ENCODE measurements at regions not wholly inside any gene's neighbourhood (a gene's known extent, or its start where the extent isn't known, plus 50 kb on each side); places are given as distances from the start of the nearest gene placed in this dataset.

GRCh38 chr10:42519761-42520460 is 118.5 kb downstream of the ZNF33B start:
- TF ChIP-seq RARB (CRISPR knock-in tag; IDR thresholded peaks at IDR 0.05): no peak
- no peak for TF ChIP-seq ZFP3 (CRISPR knock-in tag; IDR thresholded peaks at IDR 0.05)
- no peak for TF ChIP-seq CREB5 (CRISPR knock-in tag; IDR thresholded peaks at IDR 0.05; ENCODE audit: low read depth)
- TF ChIP-seq POU6F1 (CRISPR knock-in tag; IDR thresholded peaks at IDR 0.05; ENCODE audit: borderline replicate concordance, low read depth): no peak
- ATAC-seq: no peak

GRCh38 chr10:42519079-42519478 is 119.3 kb downstream of the ZNF33B start:
- no peak for ATAC-seq
- TF ChIP-seq ISL1 (CRISPR knock-in tag; IDR thresholded peaks at IDR 0.05) (no peak), RARB (CRISPR knock-in tag; IDR thresholded peaks at IDR 0.05) (no peak), OSR1 (CRISPR knock-in tag; IDR thresholded peaks at IDR 0.05) (no peak)

- TF ChIP-seq ZNF8 (CRISPR knock-in tag; IDR thresholded peaks at IDR 0.05): peak; percentile 75
- no peak for TF ChIP-seq SNAI2 (CRISPR knock-in tag; IDR thresholded peaks at IDR 0.05)
- no peak for ATAC-seq
These were observed 124.4 kb downstream of the ZNF33B start for GRCh38 chr10:42513921-42514320.

GRCh38 chr10:42491801-42492200 is 146.6 kb downstream of the ZNF33B start:
- no peak for ATAC-seq
- TF ChIP-seq BACH2 (CRISPR knock-in tag; IDR thresholded peaks at IDR 0.05; ENCODE audit: borderline replicate concordance) (no peak), TOX (CRISPR knock-in tag; IDR thresholded peaks at IDR 0.05; ENCODE audit: borderline replicate concordance) (no peak), TCF4 (CRISPR knock-in tag; IDR thresholded peaks at IDR 0.05; ENCODE audit: borderline replicate concordance) (no peak), ESRRG (CRISPR knock-in tag; IDR thresholded peaks at IDR 0.05) (no peak), ZC3H10 (CRISPR knock-in tag; IDR thresholded peaks at IDR 0.05) (no peak), ARNTL (CRISPR knock-in tag; IDR thresholded peaks at IDR 0.05; ENCODE audit: borderline replicate concordance, low read depth) (no peak)

GRCh38 chr10:42491001-42491592 is 147.3 kb downstream of the ZNF33B start:
- no peak for TF ChIP-seq SNAI2 (CRISPR knock-in tag; IDR thresholded peaks at IDR 0.05)
- no peak for TF ChIP-seq ZNF8 (CRISPR knock-in tag; IDR thresholded peaks at IDR 0.05)
- no peak for TF ChIP-seq ZFP30 (CRISPR knock-in tag; IDR thresholded peaks at IDR 0.05)
- TF ChIP-seq TOX (CRISPR knock-in tag; IDR thresholded peaks at IDR 0.05; ENCODE audit: borderline replicate concordance): no peak
- TF ChIP-seq CREB5 (CRISPR knock-in tag; IDR thresholded peaks at IDR 0.05; ENCODE audit: low read depth): no peak
- TF ChIP-seq CSRNP3 (CRISPR knock-in tag; IDR thresholded peaks at IDR 0.05): no peak
- no peak for TF ChIP-seq PPARA (CRISPR knock-in tag; IDR thresholded peaks at IDR 0.05; ENCODE audit: borderline replicate concordance)
- no peak for TF ChIP-seq ZNF565 (CRISPR knock-in tag; conservative IDR thresholded peaks at IDR 0.05; ENCODE audit: low read depth)
- TF ChIP-seq BACH2 (CRISPR knock-in tag; IDR thresholded peaks at IDR 0.05; ENCODE audit: borderline replicate concordance): no peak
- TF ChIP-seq OSR1 (CRISPR knock-in tag; IDR thresholded peaks at IDR 0.05): no peak
- no peak for TF ChIP-seq CSDC2 (CRISPR knock-in tag; IDR thresholded peaks at IDR 0.05)
- TF ChIP-seq ESRRG (CRISPR knock-in tag; IDR thresholded peaks at IDR 0.05): no peak
- no peak for TF ChIP-seq ZNF70 (CRISPR knock-in tag; IDR thresholded peaks at IDR 0.05)
- TF ChIP-seq PATZ1 (CRISPR knock-in tag; IDR thresholded peaks at IDR 0.05; ENCODE audit: borderline replicate concordance): no peak
- no peak for TF ChIP-seq ZC3H10 (CRISPR knock-in tag; IDR thresholded peaks at IDR 0.05)
- no peak for TF ChIP-seq TSHZ2 (CRISPR knock-in tag; IDR thresholded peaks at IDR 0.05)
- no peak for TF ChIP-seq ARNTL (CRISPR knock-in tag; IDR thresholded peaks at IDR 0.05; ENCODE audit: borderline replicate concordance, low read depth)
- no peak for TF ChIP-seq ISL1 (CRISPR knock-in tag; IDR thresholded peaks at IDR 0.05)
- TF ChIP-seq ZFP3 (CRISPR knock-in tag; IDR thresholded peaks at IDR 0.05): no peak
- no peak for TF ChIP-seq GLIS3 (CRISPR knock-in tag; IDR thresholded peaks at IDR 0.05)
- no peak for ATAC-seq
